Fibroblast of pulmonary artery (primary cell): ENCODE measurements at regions not wholly inside any gene's neighbourhood (a gene's known extent, or its start where the extent isn't known, plus 50 kb on each side); places are given as distances from the start of the nearest gene placed in this dataset.

Experiments used
- DNase-seq: peaks from one replicate; pipeline ENCODE4 v3.0.0-alpha.2; 2010; ENCODE audit warnings: low read depth
- H3K4me3 ChIP-seq: replicated peaks from 2 replicates; pipeline ENCODE4 v1.5.1; 2011; ENCODE audit warnings: low read depth, mild to moderate bottlenecking, control low read depth, low read length, moderate library complexity
- TF ChIP-seq, protein P1 (sequence below): IDR thresholded peaks from 2 replicates; pipeline ENCODE4 v1.5.1; 2011; ENCODE audit warnings: mild to moderate bottlenecking, control low read depth, low read length, inconsistent platforms; ENCODE audit errors: missing control alignments

DNA sequence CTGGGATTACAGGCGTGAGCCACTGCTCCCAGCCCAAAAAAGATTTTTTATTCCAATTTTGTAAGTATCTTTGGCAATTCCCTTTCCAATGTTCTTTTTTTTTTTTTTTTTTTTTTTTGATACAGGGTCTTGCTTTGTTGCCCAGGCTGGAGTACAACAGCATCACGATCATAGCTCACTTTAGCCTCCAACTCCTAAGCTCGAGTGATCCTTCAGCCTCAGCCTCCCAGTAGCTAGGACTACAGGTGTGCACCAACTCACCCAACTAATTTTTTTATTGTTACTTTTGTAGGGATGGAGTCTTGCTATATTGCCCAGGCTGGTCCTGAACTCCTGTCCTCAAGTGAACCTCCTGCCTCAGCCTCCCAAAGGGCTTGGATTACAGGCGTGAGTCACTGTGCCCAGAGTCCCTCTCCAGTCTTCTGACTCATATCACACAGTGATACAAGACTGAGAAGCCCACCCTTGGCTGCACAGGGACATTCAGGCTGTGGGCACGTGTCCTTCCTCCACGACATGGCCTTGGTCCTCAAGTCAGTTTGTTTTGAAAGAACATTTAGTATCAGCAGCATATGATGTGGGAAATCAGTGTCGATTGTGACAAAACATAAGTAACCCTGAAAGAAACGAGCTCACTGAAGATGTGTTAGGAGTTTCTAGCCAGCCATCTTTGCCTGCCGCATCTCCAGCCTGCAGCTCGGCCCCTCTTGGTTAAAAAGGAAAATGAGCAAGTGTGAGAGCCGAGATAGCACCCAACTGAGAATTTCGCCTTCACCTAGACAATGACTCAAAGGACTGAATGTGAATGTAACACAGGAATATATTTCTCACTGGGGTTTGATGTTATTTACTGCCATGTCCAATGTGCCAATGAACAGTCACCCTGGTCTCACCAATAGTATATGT, 175.5 kb downstream of the MN1 start:
- TF ChIP-seq, protein P1, sequence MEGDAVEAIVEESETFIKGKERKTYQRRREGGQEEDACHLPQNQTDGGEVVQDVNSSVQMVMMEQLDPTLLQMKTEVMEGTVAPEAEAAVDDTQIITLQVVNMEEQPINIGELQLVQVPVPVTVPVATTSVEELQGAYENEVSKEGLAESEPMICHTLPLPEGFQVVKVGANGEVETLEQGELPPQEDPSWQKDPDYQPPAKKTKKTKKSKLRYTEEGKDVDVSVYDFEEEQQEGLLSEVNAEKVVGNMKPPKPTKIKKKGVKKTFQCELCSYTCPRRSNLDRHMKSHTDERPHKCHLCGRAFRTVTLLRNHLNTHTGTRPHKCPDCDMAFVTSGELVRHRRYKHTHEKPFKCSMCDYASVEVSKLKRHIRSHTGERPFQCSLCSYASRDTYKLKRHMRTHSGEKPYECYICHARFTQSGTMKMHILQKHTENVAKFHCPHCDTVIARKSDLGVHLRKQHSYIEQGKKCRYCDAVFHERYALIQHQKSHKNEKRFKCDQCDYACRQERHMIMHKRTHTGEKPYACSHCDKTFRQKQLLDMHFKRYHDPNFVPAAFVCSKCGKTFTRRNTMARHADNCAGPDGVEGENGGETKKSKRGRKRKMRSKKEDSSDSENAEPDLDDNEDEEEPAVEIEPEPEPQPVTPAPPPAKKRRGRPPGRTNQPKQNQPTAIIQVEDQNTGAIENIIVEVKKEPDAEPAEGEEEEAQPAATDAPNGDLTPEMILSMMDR: no peak
- H3K4me3 ChIP-seq: no peak overlapping the region
- DNase-seq: no peak

DNA sequence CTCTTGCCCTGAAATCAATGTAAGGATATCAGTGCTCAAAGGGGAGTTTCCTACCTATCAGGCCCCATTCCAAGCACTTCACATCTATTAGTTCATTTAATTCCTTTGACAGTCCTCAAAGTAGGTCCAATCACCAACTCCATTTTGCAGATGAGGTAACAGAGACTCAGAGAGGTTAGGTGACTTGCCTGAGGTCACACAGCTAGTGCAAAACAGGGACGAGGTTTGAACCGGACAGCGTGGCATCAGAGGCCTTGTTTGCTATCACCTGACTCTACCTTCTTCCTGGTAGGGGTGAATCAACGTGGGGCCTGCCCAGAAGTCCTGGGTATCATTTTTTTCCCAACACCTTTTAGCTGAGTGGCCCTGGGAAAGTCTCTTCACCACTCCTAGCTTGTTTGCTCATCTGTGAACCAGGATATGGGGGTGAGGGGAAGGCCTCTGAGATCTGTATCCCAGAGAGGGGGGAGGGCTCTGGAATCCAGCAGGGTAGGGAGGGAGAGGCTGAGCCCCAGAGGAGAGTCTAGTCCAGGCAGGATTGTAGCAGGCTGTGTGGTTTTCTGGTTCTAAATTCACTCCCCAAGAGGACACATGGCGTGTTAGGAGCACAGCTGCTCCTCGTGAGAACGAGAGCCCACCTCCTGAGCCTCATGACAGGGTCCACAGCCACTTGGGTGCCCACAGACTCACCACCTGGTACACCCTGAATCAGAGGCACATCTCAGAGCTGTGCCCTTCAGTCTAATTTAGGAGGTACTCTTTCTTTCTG, 174.7 kb downstream of the MN1 start:
- H3K4me3 ChIP-seq: no peak overlapping the region
- TF ChIP-seq, protein P1: no peak
- no peak for DNase-seq

DNA sequence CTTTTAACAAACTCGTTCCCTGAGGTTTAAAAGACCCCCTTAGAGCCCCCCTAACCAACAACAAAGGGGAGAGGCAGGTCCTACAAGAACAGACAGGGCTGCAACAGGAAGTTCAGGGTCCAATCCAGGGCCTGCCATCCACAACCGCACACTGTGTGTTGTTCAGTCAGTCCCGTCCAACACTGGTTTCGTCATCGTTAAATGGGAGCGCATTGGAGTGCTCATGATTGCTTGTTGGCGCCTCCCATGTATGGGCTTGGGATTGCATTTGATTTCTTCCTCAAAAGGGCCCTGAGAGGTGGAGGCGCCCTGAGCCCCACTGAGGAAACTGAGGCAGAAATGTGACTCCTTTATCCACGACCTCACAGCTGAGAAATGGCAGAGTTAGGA, 174.1 kb downstream of the MN1 start:
- DNase-seq: peak; percentile 10
- TF ChIP-seq, protein P1: no peak
- H3K4me3 ChIP-seq: no peak overlapping the region

DNA sequence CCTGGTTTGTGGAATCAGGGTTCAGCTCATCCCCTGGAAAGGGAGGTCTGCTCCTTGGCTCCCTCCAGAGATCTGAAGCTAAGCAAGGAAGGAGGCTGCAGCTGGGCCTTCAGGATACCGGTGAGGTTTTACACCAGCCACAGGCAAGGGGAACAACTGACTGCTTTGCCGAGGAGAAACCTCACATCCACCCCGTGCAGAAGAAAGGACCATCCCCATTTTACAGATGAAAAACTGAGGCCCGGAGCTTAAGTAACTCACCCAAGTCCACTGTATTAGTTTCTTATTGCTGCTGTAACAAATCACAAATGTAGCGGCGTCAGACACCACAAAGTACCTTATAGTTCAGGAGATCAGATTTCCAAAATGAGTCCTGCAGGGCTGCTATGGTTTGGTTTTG, 173.7 kb downstream of the MN1 start:
- no peak for DNase-seq
- TF ChIP-seq, protein P1: no peak
- H3K4me3 ChIP-seq: no peak overlapping the region

DNA sequence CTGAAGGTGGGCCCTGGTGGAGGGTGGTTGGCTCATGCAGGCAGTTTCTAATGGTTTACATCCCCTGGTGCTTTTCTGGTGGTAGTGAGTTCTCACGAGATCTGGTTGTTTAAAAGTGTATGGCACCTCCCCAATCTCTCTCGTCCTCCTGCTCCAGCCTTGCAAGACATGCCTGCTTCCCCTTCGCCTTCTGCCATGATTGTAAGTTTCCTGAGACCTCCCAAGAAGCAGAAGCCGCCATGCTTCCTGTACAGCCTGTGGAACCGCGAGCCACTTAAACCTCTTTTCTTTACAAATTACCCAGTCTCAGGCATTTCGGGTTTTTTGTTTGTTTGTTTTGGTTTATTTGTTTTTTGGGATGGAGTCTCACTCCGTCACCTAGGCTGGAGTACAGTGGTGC, 173.2 kb downstream of the MN1 start:
- no peak for DNase-seq
- TF ChIP-seq, protein P1: no peak

DNA sequence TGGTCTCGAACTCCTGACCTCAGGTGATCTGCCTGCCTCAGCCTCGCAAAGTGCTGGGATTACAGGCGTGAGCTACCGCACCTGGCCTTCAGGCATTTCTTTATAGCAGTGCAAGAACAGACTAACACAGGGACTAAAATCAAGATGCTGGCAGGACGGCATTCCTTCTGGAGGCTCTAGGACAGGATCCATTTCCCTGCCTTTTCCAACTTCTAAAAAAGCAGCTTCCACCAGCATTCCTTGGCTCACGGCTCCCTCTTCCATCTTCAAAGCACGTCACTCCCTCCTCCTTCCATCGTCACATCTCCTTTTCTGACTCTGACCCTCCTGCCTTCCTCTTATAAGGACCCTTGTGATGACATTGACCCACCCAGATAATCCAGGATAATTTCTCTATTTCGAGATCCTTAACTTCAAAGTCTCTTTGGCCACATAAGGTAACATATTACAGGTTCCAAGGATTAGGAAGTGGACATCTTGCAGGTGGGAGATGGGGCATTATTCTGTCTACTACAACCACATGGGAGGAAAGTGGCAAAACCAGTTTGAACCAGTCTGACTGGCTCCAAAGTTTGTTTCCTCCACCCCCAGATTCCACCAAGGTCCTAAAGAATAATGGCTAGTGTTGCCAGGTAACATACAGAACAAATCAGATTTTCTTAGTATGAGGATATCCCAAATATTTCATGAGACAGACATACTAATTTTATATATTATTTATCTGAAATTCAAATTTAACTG, 172.5 kb downstream of the MN1 start:
- no peak for DNase-seq
- TF ChIP-seq, protein P1: no peak

More for the DNA sequence above, 173.2 kb downstream of the MN1 start:
- no peak overlapping the region for H3K4me3 ChIP-seq

More for the DNA sequence above, 172.5 kb downstream of the MN1 start:
- H3K4me3 ChIP-seq: no peak overlapping the region
